ENCODE measurements at regions not wholly inside any gene's neighbourhood (a gene's known extent, or its start where the extent isn't known, plus 50 kb on each side); places are given as distances from the start of the nearest gene placed in this dataset.

GRCh38 chr15:47974724-47975123, 146.1 kb upstream of the SLC24A5 start:
- intact Hi-C loops (cut with DNase I), result no loop called here
- no peaks in the 10 kb centered on the region for H3K4me1 ChIP-seq (ENCODE audit: control insufficient read depth, insufficient read depth, low read length)
- ATAC-seq (peak; percentile 76 to 77), DNase-seq (peak in 2 of 3 donors; percentile 44)
- H3K27me3 ChIP-seq (ENCODE audit: control insufficient read depth, insufficient read depth), result no peaks in the 10 kb centered on the region
- H3K9me3 ChIP-seq (ENCODE audit: control insufficient read depth, low read length), result no peaks in the 10 kb centered on the region
- H3K4me3 ChIP-seq (ENCODE audit: low read length), result no peak overlapping the region
- H3K27ac ChIP-seq (ENCODE audit: low read length), result no peak overlapping the region
- WGBS, result 56% methylated on average over 1 of the region's 1 CpG

- DNase-seq (no peak), ATAC-seq (no peak)
- Histone ChIP-seq H3K27me3 (ENCODE audit: control insufficient read depth, insufficient read depth) (no peaks in the 10 kb centered on the region), H3K27ac (ENCODE audit: low read length) (no peak overlapping the region), H3K9me3 (ENCODE audit: control insufficient read depth, low read length) (no peaks in the 10 kb centered on the region), H3K4me1 (ENCODE audit: control insufficient read depth, insufficient read depth, low read length) (no peaks in the 10 kb centered on the region), H3K4me3 (ENCODE audit: low read length) (no peak overlapping the region)
- intact Hi-C loops (cut with DNase I), result no loop called here
Measured at GRCh38 chr15:47975427-47975826, 145.4 kb upstream of the SLC24A5 start.

- intact Hi-C loops (cut with DNase I), result loop anchor here in 3 of 4 donors (10.0 kb wide), 4 partner anchors 269 to 509 kb away; partner anchors contain the start of gene SEMA6D (in 2 of the 3)
- 77% methylated on average over 8 of the region's 8 CpGs for WGBS
- no peaks in the 10 kb centered on the region for H3K27me3 ChIP-seq (ENCODE audit: control insufficient read depth, insufficient read depth)
- no peak for ATAC-seq
- no peaks in the 10 kb centered on the region for H3K9me3 ChIP-seq (ENCODE audit: control insufficient read depth, low read length)
- no peak overlapping the region for H3K27ac ChIP-seq (ENCODE audit: low read length)
- no peaks in the 10 kb centered on the region for H3K4me1 ChIP-seq (ENCODE audit: control insufficient read depth, insufficient read depth, low read length)
- DNase-seq, result no peak
- no peak overlapping the region for H3K4me3 ChIP-seq (ENCODE audit: low read length)
Measured at GRCh38 chr15:47983533-47983932, 137.3 kb upstream of the SLC24A5 start.

- WGBS, result 62% methylated on average over 4 of the region's 4 CpGs
- no peak for ATAC-seq
- H3K27ac ChIP-seq (ENCODE audit: low read length), result no peak overlapping the region
- DNase-seq, result no peak
- H3K27me3 ChIP-seq (ENCODE audit: control insufficient read depth, insufficient read depth), result no peaks in the 10 kb centered on the region
- H3K4me1 ChIP-seq (ENCODE audit: control insufficient read depth, insufficient read depth, low read length), result no peaks in the 10 kb centered on the region
- intact Hi-C loops (cut with DNase I), result loop anchor here in 3 of 4 donors (5.0 to 10.0 kb wide), 6 partner anchors 268 to 788 kb away; partner anchors contain the start of gene SEMA6D (in 3 of the 3)
- H3K9me3 ChIP-seq (ENCODE audit: control insufficient read depth, low read length), result no peaks in the 10 kb centered on the region
- H3K4me3 ChIP-seq (ENCODE audit: low read length), result no peak overlapping the region
Measured at GRCh38 chr15:47985568-47985967, 135.2 kb upstream of the SLC24A5 start.

GRCh38 chr15:47987461-47987860, 133.3 kb upstream of the SLC24A5 start:
- intact Hi-C loops (cut with DNase I), result loop anchor here in 3 of 4 donors (5.0 to 10.0 kb wide), 6 partner anchors 270 to 790 kb away; partner anchors contain the start of gene SEMA6D (in 3 of the 3)

GRCh38 chr15:47987908-47988532, 132.8 kb upstream of the SLC24A5 start:
- Histone ChIP-seq H3K27ac (ENCODE audit: low read length) (no peak overlapping the region), H3K4me3 (ENCODE audit: low read length) (no peak overlapping the region), H3K27me3 (ENCODE audit: control insufficient read depth, insufficient read depth) (no peaks in the 10 kb centered on the region), H3K9me3 (ENCODE audit: control insufficient read depth, low read length) (no peaks in the 10 kb centered on the region), H3K4me1 (ENCODE audit: control insufficient read depth, insufficient read depth, low read length) (no peaks in the 10 kb centered on the region)
- DNase-seq (no peak), ATAC-seq (peak; percentile 89 to 92)
- intact Hi-C loops (cut with DNase I), result loop anchor here in 3 of 4 donors (2.0 to 10.0 kb wide), 8 partner anchors 271 to 793 kb away; partner anchors contain the start of gene SEMA6D (in 3 of the 3)
- WGBS, result 51% methylated on average over 3 of the region's 3 CpGs

More at GRCh38 chr15:47987461-47987860, 133.3 kb upstream of the SLC24A5 start:
- 56% methylated on average over 4 of the region's 4 CpGs for WGBS
- no peak overlapping the region for H3K4me3 ChIP-seq (ENCODE audit: low read length)
- no peaks in the 10 kb centered on the region for H3K9me3 ChIP-seq (ENCODE audit: control insufficient read depth, low read length)
- H3K27me3 ChIP-seq (ENCODE audit: control insufficient read depth, insufficient read depth), result no peaks in the 10 kb centered on the region
- no peak overlapping the region for H3K27ac ChIP-seq (ENCODE audit: low read length)
- DNase-seq (no peak), ATAC-seq (no peak)
- H3K4me1 ChIP-seq (ENCODE audit: control insufficient read depth, insufficient read depth, low read length), result no peaks in the 10 kb centered on the region

GRCh38 chr15:47988564-47988963, 132.2 kb upstream of the SLC24A5 start:
- DNase-seq, result no peak

GRCh38 chr15:47990821-47991220, 130.0 kb upstream of the SLC24A5 start:
- H3K27me3 ChIP-seq (ENCODE audit: control insufficient read depth, insufficient read depth), result no peaks in the 10 kb centered on the region
- H3K27ac ChIP-seq (ENCODE audit: low read length), result no peak overlapping the region
- no peak for DNase-seq
- WGBS, result 99% methylated on average over 2 of the region's 2 CpGs
- no peaks in the 10 kb centered on the region for H3K9me3 ChIP-seq (ENCODE audit: control insufficient read depth, low read length)
- intact Hi-C loops (cut with DNase I), result no loop called here
- no peak for ATAC-seq
- no peak overlapping the region for H3K4me3 ChIP-seq (ENCODE audit: low read length)
- H3K4me1 ChIP-seq (ENCODE audit: control insufficient read depth, insufficient read depth, low read length), result no peaks in the 10 kb centered on the region

More at GRCh38 chr15:47988564-47988963, 132.2 kb upstream of the SLC24A5 start:
- Histone ChIP-seq H3K9me3 (ENCODE audit: control insufficient read depth, low read length) (no peaks in the 10 kb centered on the region), H3K4me1 (ENCODE audit: control insufficient read depth, insufficient read depth, low read length) (no peaks in the 10 kb centered on the region), H3K4me3 (ENCODE audit: low read length) (no peak overlapping the region), H3K27ac (ENCODE audit: low read length) (no peak overlapping the region), H3K27me3 (ENCODE audit: control insufficient read depth, insufficient read depth) (no peaks in the 10 kb centered on the region)
- no peak for ATAC-seq
- 73% methylated on average over 1 of the region's 1 CpG for WGBS
- intact Hi-C loops (cut with DNase I), result loop anchor here in 3 of 4 donors (2.0 to 10.0 kb wide), 8 partner anchors 271 to 794 kb away; partner anchors contain the start of gene SEMA6D (in 3 of the 3)

GRCh38 chr15:47991357-47991756, 129.4 kb upstream of the SLC24A5 start:
- H3K9me3 ChIP-seq (ENCODE audit: control insufficient read depth, low read length), result no peaks in the 10 kb centered on the region
- no peak overlapping the region for H3K4me3 ChIP-seq (ENCODE audit: low read length)
- WGBS, result 61% methylated on average over 4 of the region's 4 CpGs
- intact Hi-C loops (cut with DNase I), result no loop called here
- DNase-seq, result no peak
- ATAC-seq, result no peak
- no peaks in the 10 kb centered on the region for H3K4me1 ChIP-seq (ENCODE audit: control insufficient read depth, insufficient read depth, low read length)
- no peaks in the 10 kb centered on the region for H3K27me3 ChIP-seq (ENCODE audit: control insufficient read depth, insufficient read depth)
- no peak overlapping the region for H3K27ac ChIP-seq (ENCODE audit: low read length)

GRCh38 chr15:47993051-47993450, 127.7 kb upstream of the SLC24A5 start:
- Histone ChIP-seq H3K9me3 (ENCODE audit: control insufficient read depth, low read length) (no peaks in the 10 kb centered on the region), H3K27me3 (ENCODE audit: control insufficient read depth, insufficient read depth) (no peaks in the 10 kb centered on the region), H3K27ac (ENCODE audit: low read length) (no peak overlapping the region), H3K4me3 (ENCODE audit: low read length) (no peak overlapping the region), H3K4me1 (ENCODE audit: control insufficient read depth, insufficient read depth, low read length) (no peaks in the 10 kb centered on the region)
- intact Hi-C loops (cut with DNase I), result no loop called here
- DNase-seq, result no peak
- 97% methylated on average over 5 of the region's 5 CpGs for WGBS
- ATAC-seq, result no peak

- intact Hi-C loops (cut with DNase I), result no loop called here
- no peaks in the 10 kb centered on the region for H3K4me1 ChIP-seq (ENCODE audit: control insufficient read depth, insufficient read depth, low read length)
- 82% methylated on average over 7 of the region's 7 CpGs for WGBS
Measured at GRCh38 chr15:47997195-47998080, 123.4 kb upstream of the SLC24A5 start.

More at GRCh38 chr15:47997195-47998080, 123.4 kb upstream of the SLC24A5 start:
- ATAC-seq (no peak), DNase-seq (no peak)
- no peak overlapping the region for H3K27ac ChIP-seq (ENCODE audit: low read length)
- peaks cover 2% of the 10 kb centered on the region for H3K27me3 ChIP-seq (ENCODE audit: control insufficient read depth, insufficient read depth)
- H3K9me3 ChIP-seq (ENCODE audit: control insufficient read depth, low read length), result no peaks in the 10 kb centered on the region
- no peak overlapping the region for H3K4me3 ChIP-seq (ENCODE audit: low read length)

Measured in right cardiac atrium (tissue), 5 donors.